Limb (tissue), 2 donors: ENCODE measurements at regions not wholly inside any gene's neighbourhood (a gene's known extent, or its start where the extent isn't known, plus 50 kb on each side); places are given as distances from the start of the nearest gene placed in this dataset.

Experiments used
- DNase-seq, 2 donors: peaks; one replicate each; pipeline ENCODE4 v3.0.0-alpha.2; 2016; ENCODE audit errors: extremely low spot score in 2 of 2

DNA sequence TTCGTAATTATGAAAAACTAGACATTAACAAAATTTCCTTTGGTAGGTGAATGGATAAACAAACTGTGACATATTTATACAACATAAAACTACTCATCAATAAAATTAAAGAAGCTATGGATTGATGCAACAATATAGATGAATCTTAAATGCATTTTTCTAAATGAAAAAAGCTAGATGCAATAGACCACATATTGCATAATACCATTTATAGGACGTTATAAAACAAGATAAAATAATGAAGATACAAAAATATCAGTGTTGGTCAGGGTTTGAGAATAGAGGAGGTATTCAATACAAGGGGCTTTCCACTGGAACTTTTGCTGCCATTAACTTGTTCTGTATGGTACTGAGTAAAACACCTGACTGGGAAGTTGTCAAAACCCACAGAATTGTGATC lies 314.4 kb downstream of the GRB14 start:
- no peak for DNase-seq

DNA sequence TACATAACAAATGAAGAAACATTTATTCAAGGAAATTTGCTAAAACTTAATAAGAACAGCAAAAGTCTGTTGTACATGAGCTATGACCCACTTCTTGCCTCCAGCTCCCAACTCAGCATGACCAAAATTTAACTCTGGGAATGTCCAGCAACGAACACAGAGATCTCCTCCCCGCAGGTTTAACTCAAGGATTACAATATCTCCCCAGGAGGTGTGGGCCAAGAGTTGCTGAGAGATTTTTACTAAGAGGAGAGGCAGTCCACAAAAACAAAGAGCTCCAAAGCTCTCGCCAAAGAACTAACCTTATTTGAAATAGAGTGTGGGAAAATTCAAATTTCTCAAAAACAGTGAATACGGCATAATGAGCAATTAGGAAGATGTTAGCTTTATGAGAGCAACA lies 318.5 kb downstream of the GRB14 start:
- no peak for DNase-seq

DNA sequence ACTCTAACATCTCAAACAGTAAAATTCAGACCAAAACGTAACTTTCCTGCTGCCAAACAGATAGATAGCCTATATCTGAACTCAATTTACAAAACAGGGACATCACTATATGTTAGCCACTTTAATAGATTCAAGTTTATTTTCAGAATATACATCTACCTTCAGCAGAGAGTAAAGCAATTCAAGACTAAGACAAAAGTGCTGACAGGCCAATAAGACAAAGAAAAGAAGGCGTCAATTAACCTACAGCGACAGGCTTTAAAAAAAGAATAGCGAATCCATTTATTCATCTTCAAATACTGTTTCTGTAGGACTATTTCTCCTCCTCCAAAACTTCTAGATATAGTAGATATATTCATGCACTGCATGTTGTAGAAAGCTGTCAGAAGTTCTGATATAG lies 333.0 kb downstream of the GRB14 start:
- DNase-seq: no peak

DNA sequence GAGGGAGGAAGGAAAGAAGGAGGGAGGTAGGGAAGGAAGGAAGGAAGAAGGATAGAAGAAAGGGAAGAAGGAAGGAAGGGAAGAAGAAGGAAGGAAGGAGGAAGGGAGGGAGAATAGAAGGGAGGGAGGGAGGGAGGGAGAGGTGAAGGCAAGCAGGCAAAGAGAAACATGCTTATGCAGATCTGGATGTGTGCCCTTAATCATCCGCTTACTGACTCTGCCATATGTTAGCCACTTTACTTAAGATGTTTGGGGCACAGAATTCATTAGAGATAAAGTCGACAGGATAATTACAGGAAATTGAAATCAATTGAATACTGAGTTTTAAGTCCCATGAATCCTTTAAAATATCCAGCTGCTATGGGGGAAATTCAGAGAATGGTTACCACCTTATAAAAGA lies 334.2 kb downstream of the GRB14 start:
- no peak for DNase-seq

DNA sequence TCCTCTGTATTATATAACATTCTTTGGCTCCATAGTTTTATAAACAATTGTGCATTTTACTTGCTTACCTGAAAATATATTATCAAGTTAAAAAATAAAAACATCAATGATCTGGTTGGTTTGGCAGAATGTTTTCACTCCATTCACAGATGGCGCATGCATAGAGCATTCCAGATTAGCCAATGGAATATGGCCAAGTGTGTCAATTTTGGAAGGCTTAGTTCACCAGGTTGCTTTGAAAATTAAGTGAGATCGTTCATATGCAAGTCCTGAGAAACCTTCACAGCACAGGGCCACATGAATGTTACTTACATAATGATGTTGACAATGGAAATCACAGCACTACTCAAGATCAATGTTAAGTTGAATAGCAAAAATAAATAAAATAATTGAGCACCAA lies 335.7 kb downstream of the GRB14 start:
- no peak for DNase-seq

DNA sequence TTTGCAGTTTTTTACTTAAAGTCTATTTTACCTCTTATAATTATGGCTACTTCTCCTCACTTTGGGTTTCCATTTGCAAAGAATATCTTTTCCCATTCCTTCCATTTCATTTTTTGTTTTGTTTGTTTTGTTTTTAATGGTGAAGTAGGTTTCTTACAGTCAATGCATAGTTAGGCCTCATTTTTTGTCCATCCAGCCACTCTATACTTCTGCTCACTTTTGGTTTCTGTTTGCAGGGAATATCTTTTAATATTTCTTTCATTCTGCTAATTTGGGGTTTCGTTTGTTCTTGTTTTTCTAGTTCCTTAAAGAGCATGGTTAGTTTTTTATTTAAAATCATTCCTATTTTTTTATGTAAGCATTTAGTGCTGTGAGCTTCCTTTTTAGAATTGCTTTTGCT lies 339.4 kb downstream of the GRB14 start:
- DNase-seq: no peak

DNA sequence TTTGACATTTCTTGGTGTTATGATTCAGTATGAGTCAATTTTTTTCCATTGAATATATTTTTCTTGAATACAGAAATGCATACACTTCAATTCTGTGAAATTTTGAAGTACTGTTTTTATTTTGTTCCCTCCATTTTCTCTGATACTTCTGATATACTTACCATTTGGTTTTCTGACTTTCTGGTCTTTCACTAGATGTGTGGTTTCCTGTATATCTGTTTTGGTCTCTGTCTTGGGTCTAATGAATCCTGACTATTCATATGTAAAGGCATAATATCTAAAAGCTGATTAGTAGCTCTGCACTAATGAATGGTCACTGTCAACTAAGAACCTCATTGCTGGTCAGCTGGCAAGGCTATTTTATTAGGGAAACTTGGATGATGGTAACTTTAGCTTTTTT lies 345.6 kb downstream of the GRB14 start:
- no peak for DNase-seq

DNA sequence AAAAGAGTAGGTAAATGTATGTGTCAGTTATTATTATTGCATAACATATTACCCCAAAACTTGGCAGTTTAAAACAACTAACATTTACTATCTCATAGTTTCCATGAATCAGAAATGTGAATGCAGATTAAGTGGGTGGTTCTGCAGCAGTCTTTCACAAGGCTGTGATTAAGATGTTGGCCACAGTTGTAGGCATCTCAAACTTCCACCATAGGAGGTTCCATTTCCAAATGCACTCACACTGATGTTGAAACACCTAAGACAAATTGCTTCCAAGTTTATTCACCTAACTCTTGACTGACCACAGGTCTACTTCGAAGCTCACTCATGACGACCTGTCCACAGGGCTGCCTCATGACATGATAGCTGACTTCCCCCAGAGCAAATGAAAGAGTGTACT lies 360.8 kb downstream of the GRB14 start:
- DNase-seq: no peak

DNA sequence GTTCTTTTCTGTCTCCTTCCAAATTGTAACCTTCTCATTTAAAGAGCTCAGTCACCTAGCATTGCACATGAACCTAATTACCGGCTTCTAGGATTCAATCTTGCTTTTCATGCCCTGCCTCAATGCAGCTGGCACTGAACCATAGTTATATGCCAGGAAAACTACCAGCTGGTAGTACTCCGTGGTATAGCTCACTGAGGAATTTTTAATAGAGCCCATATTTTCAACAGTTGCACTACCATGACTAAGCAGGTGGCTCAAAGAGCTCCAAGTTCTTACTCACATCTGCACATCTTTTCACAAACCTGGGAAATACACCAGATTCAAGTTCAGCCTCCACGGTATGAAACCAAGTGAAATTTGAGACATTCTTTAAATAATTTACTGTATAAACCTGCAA lies 363.5 kb downstream of the GRB14 start:
- DNase-seq: peak in 1 of 2 donors; percentile 10

DNA sequence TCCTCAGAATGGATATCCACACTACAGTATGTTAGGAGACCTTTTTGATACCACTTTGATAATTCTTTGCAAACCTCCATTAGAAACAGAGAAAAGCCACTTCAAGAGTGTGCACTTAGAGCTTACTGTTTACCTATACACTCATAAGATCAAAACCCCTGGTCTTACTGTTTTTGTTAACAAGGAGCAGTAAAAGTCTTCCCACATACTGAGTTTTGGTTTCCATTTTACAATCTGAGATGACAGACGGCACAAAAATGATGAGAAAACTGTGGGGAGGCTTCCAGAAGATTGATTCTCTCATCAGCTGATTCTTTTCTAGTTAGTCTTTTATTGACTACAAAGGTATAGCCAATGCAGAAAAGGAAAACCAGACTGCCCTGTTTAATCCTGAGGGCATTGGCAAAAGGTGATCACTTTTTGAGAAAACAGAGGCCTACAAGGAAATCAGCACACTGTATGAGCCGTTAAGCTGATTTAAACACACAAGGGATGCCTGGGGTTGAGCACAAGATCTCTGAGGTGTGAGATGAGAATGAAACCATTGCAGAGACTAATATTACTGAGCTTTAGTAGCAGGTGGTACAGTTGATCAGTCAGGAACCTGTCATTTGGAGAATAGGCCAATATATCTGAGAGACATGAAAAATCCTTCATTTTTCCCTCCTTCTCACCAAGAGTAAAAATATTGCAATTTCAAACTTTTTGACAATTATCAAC lies 368.6 kb downstream of the GRB14 start:
- DNase-seq: no peak

DNA sequence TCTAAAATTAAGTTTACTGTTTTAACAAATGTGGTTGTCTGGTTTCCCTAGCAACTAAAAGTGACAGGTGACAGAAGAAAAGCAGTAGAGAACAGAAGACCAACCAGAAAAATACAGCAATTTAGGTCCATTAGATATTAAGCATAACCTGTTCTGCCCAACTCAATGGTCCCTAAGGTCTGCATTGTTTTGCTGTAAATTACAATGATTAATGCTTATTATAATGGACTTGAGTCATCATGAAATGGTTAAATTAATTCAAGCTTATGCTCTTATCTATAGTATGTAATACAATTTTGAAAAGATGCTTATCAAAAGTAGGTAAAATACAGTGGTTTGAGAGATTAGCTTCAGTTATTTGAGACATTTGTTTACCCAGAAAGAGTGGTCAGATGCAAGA lies 378.0 kb downstream of the GRB14 start:
- no peak for DNase-seq

DNA sequence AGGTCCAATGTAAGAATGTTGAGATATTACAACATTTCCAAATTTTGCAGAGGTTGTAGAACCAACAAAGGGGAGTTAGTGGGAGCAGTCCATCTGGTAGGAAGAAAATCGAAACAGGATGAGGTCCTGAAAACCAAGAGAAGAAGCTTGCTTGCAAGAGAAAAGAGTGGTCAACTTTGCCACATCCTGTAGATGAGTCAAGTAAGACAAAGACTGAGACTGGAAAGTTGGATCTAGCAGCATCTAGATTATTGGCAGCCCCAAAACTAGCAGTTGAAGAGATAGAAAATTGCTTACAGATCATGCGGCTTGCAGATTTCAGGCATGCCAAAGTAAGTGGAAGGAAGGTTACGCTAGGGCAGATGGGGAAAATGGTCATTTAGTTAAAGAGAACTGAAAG lies 378.9 kb downstream of the GRB14 start:
- DNase-seq: no peak

DNA sequence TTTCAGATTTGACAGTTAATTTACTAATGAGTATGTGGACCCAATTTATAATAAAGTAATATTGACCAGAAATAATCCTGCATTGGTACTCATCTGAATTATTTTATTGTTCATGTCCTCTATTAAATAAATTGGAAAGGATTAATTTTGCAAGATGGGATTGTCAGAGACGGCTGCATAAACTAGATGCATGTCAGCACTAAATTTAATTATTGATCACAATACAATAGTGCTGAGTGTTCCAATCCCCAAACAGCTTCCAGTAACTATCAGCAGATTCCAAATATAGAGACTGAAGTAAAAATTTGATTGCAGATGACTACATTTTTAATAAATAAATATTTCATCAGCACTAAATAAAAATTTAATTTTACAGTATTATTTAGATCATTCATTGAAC lies 387.2 kb downstream of the GRB14 start:
- no peak for DNase-seq

DNA sequence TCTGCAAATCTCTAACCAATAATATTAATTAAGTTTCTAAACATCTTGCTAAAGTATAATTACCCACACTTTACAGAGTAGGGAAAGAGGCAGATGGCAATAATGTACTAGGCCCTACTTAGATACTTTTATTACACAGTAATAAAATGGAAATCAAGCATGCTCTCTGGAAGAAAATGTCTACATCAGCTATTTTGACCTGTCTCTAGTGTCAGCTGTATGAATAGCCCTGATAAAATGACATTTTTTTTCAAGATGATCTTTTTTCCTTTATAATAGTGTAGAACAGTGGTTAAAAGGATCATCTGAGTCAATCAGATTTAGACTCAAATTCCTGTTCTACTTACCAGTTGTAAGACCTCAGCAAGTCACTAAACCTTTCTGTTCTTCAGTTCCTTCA lies 397.3 kb downstream of the GRB14 start:
- no peak for DNase-seq

DNA sequence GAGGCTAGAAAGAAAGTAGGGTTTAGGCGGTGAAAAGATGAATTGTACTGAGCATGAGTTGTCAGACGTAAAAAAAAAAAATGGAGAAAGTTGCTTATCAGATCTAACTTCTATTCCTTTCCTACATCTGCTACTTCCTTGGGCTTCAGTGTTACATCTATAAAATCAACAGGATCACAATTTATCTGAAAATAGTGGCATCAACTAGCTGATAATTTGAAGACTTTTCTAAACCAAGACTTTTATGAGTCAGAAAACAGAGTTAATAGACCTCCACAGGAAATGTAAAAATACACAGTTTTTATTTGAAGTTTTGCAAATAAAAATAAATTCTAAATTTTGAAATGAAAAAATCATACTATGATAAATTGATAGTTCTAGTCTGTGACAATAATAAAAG lies 399.8 kb downstream of the GRB14 start:
- no peak for DNase-seq

DNA sequence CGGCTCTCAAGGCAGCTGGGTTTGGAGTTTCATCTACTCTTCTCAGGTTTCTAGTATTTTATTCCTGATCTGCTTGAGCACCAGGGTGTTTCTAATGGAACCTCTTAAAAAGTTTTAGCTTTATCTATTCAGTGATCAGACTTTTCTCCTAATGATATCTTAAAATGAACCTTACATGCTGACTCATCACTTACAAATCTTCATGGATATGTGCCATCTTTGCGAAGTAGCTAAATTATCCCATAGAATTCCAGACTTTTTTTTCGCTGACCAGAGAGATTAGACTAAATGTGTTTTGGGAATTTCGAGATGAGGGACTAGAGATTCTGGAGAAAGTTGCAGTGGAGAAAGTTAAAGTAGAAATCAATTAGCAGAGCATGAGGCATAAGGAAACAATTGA lies 401.0 kb downstream of the GRB14 start:
- DNase-seq: no peak

DNA sequence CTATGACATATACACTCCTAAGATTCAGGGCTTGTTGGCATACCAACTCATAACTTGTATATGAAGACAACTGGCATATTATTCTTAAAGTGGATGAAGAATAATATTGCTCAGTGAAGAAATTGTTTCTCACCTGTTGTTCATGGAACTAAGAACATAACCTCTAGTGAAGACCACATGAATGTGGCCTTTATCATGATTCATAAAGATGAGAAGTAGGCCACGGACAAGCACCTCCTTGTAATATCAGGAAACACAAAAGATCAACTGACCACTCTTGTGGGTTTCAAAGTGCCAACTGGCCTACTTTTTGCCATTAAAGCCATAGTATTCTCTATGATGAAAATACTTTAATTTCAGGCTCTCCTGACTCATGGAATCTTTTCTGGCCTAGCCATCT lies 407.4 kb downstream of the GRB14 start:
- DNase-seq: no peak

DNA sequence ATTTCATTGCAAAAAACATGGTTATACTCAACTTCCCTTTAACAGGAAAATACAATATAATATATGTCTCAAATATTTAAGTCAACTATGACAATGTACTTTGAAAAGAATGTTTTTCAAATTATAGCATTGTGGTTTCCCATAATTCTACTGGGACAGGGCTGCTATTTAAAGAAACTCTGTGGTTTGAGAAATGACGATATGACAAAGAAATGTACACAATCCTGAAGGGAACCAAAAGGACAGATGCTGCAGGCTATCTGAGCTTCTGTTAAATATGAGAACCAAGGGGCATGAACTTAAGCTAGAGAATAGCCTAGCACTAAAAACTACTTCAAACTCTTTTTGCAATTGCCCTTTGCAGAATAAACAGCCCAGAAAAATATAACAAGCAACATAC lies 415.9 kb downstream of the GRB14 start:
- peak in 1 of 2 donors; percentile 36 for DNase-seq

DNA sequence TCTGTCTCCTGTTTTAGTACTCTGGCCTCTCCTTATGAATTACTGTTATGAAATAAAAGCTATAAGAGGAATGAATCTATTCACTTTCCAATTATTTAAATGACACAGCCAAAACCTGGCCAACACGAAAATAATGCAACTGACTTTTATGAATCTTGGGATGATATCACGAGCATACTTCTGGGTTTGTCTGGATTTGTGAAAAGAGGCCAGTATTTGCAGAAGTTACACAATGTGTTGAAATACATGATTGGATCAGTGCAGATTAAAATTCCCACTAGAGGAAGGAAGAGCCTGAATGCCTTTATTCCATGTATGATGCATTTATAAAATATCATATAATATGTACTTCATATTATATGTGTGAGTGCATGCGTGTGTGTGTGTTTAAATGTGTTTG lies 418.2 kb downstream of the GRB14 start:
- no peak for DNase-seq

DNA sequence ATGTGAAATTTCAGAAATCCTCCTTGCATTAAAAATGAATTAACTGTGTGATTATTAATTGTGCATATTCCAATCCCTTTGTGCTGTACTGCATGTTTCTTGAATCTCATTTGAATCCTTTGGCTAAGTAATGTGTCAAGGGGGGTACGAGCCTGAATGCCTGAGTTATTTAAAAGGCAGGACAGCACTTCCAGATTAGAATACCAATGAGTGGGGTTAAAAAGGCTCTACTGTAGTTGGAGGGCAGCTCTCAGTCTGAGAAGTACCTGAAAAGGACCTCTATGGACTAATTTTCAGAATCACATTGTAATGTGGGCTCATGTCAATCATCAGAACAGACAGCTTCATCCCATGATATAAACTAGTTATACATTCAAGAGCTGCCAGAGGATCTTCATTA lies 423.0 kb downstream of the GRB14 start:
- no peak for DNase-seq

DNA sequence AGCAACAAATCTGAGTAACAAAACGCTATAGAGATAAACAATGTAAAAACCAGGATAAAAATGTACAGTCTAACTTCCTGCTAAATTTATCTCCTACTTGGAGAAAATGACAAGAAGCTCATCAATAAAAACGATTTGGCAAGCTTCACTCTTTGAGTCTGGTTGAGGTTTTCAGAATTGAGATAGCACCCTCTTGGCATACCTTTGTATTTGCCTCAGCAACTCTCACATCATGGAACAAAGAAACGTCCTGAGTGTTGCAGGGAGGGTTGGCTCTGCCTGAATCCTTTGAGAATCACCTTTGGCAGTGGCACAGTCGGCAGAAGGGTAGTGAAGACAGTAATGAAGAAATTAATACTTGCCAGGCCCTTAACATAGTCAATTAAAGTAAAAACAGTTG lies 430.6 kb downstream of the GRB14 start:
- no peak for DNase-seq

DNA sequence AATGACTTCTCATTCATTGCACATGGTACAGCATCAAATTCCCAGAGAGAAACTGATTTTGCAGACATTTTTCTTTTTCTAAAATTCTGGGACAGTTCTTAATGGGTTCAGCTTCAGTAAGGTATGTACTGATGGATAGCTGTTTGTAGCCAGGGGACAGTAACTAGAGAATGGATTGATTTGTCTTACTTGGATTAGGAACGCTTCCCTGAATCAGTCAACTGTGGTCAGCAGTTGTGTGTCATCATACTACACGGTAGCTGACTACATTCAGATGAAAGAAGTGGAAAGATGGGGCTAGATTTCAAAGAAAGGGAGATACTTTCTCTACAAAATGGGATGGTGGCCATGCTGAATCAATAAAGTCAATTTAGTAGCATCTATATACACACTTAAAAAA lies 431.4 kb downstream of the GRB14 start:
- DNase-seq: no peak

DNA sequence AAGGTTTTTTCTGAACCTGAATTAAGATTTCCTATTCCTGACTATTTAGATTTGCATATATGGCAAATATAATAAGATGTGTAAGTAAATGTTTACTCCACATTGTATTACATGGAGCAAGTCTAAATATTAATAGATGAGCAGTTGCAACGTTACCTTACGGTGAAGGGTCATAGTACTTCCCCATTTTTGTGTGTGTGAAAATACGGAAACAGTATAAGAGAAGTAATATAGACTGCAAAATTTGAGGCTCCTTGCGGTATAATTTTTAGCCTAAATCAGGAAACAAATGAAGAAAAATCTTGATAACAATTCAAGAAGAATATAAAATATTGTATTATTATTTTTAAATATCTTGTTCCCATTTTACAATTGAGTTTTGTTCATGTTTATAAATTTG lies 434.2 kb downstream of the GRB14 start:
- DNase-seq: no peak

DNA sequence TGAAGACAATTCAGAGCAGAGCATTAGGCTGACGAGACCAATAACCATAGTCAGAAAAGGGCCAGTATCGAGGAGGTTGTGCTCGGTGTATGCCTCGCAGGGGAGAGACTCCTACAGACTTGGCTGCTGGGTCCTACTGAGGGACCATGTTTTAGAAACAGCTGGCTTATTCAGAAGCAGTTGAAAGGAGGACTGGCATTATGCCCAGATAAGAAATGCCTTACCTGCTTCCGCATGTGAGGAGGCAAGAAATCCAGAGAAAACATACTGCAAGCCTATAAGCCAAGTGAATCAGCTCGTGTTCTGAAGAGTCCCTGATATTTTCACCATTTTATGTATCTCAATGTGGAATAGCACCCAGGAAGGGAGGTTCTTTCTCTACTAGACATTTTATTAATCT lies 434.7 kb downstream of the GRB14 start:
- no peak for DNase-seq
